ENCODE measurements at regions not wholly inside any gene's neighbourhood (a gene's known extent, or its start where the extent isn't known, plus 50 kb on each side); places are given as distances from the start of the nearest gene placed in this dataset.
"Not testable (repeated sequence)": the region's sequence is repeated elsewhere in the genome, so short reads cannot be mapped to it uniquely, and the experiment has no call there.

DNA sequence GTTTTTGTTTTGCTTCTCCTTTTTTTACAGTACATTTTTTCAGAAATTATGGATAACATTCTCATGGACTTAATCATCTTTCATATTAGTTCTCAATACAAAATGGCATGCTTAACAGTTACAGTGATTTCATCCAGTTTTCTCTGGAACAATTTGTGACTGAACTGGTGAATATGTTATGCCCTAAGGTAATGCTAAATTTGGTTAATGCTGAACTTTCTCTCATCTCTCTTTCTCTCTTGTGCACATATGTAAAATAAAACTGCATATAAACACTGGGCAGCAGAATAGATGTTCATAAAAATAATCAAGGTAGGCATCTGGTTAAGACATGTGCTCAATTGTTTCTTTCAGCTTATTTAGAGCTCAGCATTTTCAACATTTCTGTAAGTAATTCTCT is 196.3 kb upstream of the TMEFF2 start:
- no peaks in the 10 kb centered on the region for H3K4me1 Mint-ChIP-seq
- Histone ChIP-seq H3K4me1 (ENCODE audit: control insufficient read depth in 1 of 2, insufficient read depth in 2 of 2, low read length in 2 of 2) (no peaks in the 10 kb centered on the region), H3K27ac (ENCODE audit: low read depth in 1 of 2, low read length in 2 of 2) (no peak overlapping the region), H3K9me3 (replicated peaks in 1 of 2; ENCODE audit: control insufficient read depth in 1 of 2, insufficient read depth in 1 of 2, low read length in 2 of 2) (no peaks in the 10 kb centered on the region), H2AFZ (ENCODE audit: insufficient read depth, low read depth, low read length, poor library complexity, severe bottlenecking) (no peak overlapping the region), H3K4me3 (replicated peaks in 1 of 3; ENCODE audit: low read depth in 2 of 3, low read length in 3 of 3) (no peak overlapping the region), H3K4me2 (replicated peaks; ENCODE audit: extremely low read depth, low read length, poor library complexity, severe bottlenecking) (no peak overlapping the region), H3K36me3 (replicated peaks in 1 of 2; ENCODE audit: control insufficient read depth in 1 of 2, insufficient read depth in 2 of 2, low read length in 2 of 2) (no peaks in the 10 kb centered on the region), H4K20me1 (ENCODE audit: insufficient read depth, low read length) (no peaks in the 10 kb centered on the region), H3K9ac (ENCODE audit: insufficient read depth, low read length, poor library complexity, severe bottlenecking) (no peak overlapping the region), H3K27me3 (ENCODE audit: control insufficient read depth in 2 of 2, insufficient read depth in 2 of 2, low read length in 2 of 2) (no peaks in the 10 kb centered on the region), H3K79me2 (ENCODE audit: insufficient read depth, low read length) (no peaks in the 10 kb centered on the region)
- H3K27me3 Mint-ChIP-seq (ENCODE audit: low read depth in 3 of 3), result no peaks in the 10 kb centered on the region
- no peak for DNase-seq
- intact Hi-C loops (cut with micrococcal nuclease), result no loop called here
- no peaks in the 10 kb centered on the region for H3K36me3 Mint-ChIP-seq
- peaks cover 0 to 6% (median 3%) of the 10 kb centered on the region in 7 donors for H3K9me3 Mint-ChIP-seq
- no peak overlapping the region for H3K4me3 Mint-ChIP-seq
- TF ChIP-seq, protein P1, sequence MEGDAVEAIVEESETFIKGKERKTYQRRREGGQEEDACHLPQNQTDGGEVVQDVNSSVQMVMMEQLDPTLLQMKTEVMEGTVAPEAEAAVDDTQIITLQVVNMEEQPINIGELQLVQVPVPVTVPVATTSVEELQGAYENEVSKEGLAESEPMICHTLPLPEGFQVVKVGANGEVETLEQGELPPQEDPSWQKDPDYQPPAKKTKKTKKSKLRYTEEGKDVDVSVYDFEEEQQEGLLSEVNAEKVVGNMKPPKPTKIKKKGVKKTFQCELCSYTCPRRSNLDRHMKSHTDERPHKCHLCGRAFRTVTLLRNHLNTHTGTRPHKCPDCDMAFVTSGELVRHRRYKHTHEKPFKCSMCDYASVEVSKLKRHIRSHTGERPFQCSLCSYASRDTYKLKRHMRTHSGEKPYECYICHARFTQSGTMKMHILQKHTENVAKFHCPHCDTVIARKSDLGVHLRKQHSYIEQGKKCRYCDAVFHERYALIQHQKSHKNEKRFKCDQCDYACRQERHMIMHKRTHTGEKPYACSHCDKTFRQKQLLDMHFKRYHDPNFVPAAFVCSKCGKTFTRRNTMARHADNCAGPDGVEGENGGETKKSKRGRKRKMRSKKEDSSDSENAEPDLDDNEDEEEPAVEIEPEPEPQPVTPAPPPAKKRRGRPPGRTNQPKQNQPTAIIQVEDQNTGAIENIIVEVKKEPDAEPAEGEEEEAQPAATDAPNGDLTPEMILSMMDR (IDR thresholded peaks at IDR 0.05), result no peak
- H3K27ac Mint-ChIP-seq, result no peak overlapping the region

DNA sequence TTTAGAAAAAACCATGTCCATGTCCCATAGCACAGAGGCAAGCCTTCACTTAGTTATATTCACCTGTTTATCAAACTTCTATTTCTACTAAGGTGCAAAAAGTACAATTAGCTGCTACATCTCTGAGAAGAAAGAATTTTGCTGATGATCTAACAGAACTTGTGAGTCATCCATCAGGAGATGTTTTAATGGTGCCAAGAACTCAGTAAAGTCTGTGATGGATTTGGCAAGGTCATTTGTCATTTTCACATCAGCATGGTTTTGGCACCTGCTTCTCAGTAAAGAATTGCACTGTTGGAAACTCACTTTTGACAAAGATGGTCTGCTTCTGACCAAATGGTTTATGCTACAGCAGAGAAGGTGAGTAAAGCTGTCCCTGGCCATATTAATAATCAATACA is 195.7 kb upstream of the TMEFF2 start:
- no peak overlapping the region for H3K4me3 ChIP-seq (replicated peaks in 1 of 3; ENCODE audit: low read depth in 2 of 3, low read length in 3 of 3)
- H3K27ac Mint-ChIP-seq, result no peak overlapping the region
- no peaks in the 10 kb centered on the region for H3K36me3 Mint-ChIP-seq
- intact Hi-C loops (cut with micrococcal nuclease), result no loop called here
- no peak overlapping the region for H2AFZ ChIP-seq (ENCODE audit: insufficient read depth, low read depth, low read length, poor library complexity, severe bottlenecking)
- H3K4me1 Mint-ChIP-seq, result no peaks in the 10 kb centered on the region
- no peaks in the 10 kb centered on the region for H3K4me1 ChIP-seq (ENCODE audit: control insufficient read depth in 1 of 2, insufficient read depth in 2 of 2, low read length in 2 of 2)
- no peaks in the 10 kb centered on the region for H4K20me1 ChIP-seq (ENCODE audit: insufficient read depth, low read length)
- H3K9me3 ChIP-seq (replicated peaks in 1 of 2; ENCODE audit: control insufficient read depth in 1 of 2, insufficient read depth in 1 of 2, low read length in 2 of 2), result no peaks in the 10 kb centered on the region
- TF ChIP-seq, protein P1 (IDR thresholded peaks at IDR 0.05), result no peak
- H3K79me2 ChIP-seq (ENCODE audit: insufficient read depth, low read length), result no peaks in the 10 kb centered on the region
- no peak overlapping the region for H3K9ac ChIP-seq (ENCODE audit: insufficient read depth, low read length, poor library complexity, severe bottlenecking)
- H3K4me3 Mint-ChIP-seq, result no peak overlapping the region
- no peak overlapping the region for H3K4me2 ChIP-seq (replicated peaks; ENCODE audit: extremely low read depth, low read length, poor library complexity, severe bottlenecking)
- no peak for DNase-seq
- H3K36me3 ChIP-seq (replicated peaks in 1 of 2; ENCODE audit: control insufficient read depth in 1 of 2, insufficient read depth in 2 of 2, low read length in 2 of 2), result no peaks in the 10 kb centered on the region
- peaks cover 0 to 6% (median 3%) of the 10 kb centered on the region in 7 donors for H3K9me3 Mint-ChIP-seq
- no peak overlapping the region for H3K27ac ChIP-seq (ENCODE audit: low read depth in 1 of 2, low read length in 2 of 2)
- H3K27me3 Mint-ChIP-seq (ENCODE audit: low read depth in 3 of 3), result no peaks in the 10 kb centered on the region
- H3K27me3 ChIP-seq (ENCODE audit: control insufficient read depth in 2 of 2, insufficient read depth in 2 of 2, low read length in 2 of 2), result no peaks in the 10 kb centered on the region

DNA sequence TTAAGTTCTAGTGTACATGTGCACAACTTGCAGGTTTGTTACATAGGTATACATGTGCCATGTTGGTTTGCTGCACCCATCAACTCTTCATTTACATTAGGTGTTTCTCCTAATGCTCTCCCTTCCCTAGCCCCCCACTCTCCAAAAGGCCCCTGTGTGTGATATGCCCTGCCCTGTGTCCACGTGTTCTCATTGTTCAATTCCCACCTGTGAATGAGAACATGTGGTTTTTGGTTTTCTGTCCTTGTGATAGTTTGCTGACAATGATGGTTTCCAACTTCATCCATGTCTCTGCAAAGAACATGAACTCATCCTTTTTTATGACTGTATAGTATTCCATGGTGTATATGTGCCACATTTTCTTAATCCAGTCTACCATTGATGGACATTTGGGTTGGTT is 189.5 kb upstream of the TMEFF2 start:
- H2AFZ ChIP-seq (ENCODE audit: insufficient read depth, low read depth, low read length, poor library complexity, severe bottlenecking); H3K4me1 ChIP-seq (ENCODE audit: control insufficient read depth in 1 of 2, insufficient read depth in 2 of 2, low read length in 2 of 2); H3K4me3 Mint-ChIP-seq; H3K27ac Mint-ChIP-seq; intact Hi-C loops (cut with micrococcal nuclease); H3K79me2 ChIP-seq (ENCODE audit: insufficient read depth, low read length); H3K36me3 Mint-ChIP-seq; H3K4me2 ChIP-seq (replicated peaks; ENCODE audit: extremely low read depth, low read length, poor library complexity, severe bottlenecking); H3K36me3 ChIP-seq (replicated peaks in 1 of 2; ENCODE audit: control insufficient read depth in 1 of 2, insufficient read depth in 2 of 2, low read length in 2 of 2); H3K4me1 Mint-ChIP-seq; H3K27me3 Mint-ChIP-seq (ENCODE audit: low read depth in 3 of 3); H3K9ac ChIP-seq (ENCODE audit: insufficient read depth, low read length, poor library complexity, severe bottlenecking); H3K9me3 ChIP-seq (replicated peaks in 1 of 2; ENCODE audit: control insufficient read depth in 1 of 2, insufficient read depth in 1 of 2, low read length in 2 of 2); H3K4me3 ChIP-seq (replicated peaks in 1 of 3; ENCODE audit: low read depth in 2 of 3, low read length in 3 of 3); DNase-seq; H3K27ac ChIP-seq (ENCODE audit: low read depth in 1 of 2, low read length in 2 of 2); H3K27me3 ChIP-seq (ENCODE audit: control insufficient read depth in 2 of 2, insufficient read depth in 2 of 2, low read length in 2 of 2); H4K20me1 ChIP-seq (ENCODE audit: insufficient read depth, low read length): not testable (repeated sequence)
- WGBS (ENCODE audit: insufficient coverage), result no CpG with 5 or more reads among the region's 1 CpG
- H3K9me3 Mint-ChIP-seq, result peaks cover 2 to 11% (median 3%) of the 10 kb centered on the region in 7 donors

All from CD14-positive monocyte (primary cell).